Erythroblast (primary cell): ENCODE measurements at regions not wholly inside any gene's neighbourhood (a gene's known extent, or its start where the extent isn't known, plus 50 kb on each side); places are given as distances from the start of the nearest gene placed in this dataset.

Experiments
- GATA1 ChIP-seq: IDR thresholded peaks from 2 replicates; pipeline ENCODE4 v1.6.1; 2011; ENCODE audit warnings: low read depth, mild to moderate bottlenecking, control low read depth, low read length, moderate library complexity
- POLR2A ChIP-seq: IDR thresholded peaks from 2 replicates; pipeline ENCODE4 v1.6.1; 2011; ENCODE audit warnings: mild to moderate bottlenecking, low read length

- TF ChIP-seq POLR2A: no peak
- no peak for TF ChIP-seq GATA1
Measured at GRCh38 chr12:18908191-18908590, 170.3 kb downstream of the CAPZA3 start.
